ENCODE measurements at regions not wholly inside any gene's neighbourhood (a gene's known extent, or its start where the extent isn't known, plus 50 kb on each side); places are given as distances from the start of the nearest gene placed in this dataset.

DNA sequence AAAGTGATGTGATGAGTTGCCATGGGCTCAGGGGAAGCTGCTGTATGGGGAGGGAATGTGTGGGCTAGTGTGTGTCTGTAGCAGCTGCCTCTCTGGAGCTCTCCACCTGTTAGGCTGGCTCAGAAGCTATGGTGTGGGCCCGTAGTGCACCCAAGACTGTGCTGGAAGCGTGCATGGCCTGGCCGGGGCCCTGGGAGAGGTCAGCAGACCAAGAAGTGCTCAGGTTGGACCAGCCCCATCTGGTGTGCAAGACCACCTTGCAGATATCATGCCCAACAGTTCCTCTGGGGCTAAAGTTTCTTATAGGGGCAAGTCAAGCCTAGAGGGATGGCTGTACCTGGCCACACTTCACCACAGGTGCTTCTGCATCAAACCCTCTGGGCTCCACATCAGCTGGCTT is 274.4 kb upstream of the CCDC179 start:
- TF ChIP-seq, protein P1, sequence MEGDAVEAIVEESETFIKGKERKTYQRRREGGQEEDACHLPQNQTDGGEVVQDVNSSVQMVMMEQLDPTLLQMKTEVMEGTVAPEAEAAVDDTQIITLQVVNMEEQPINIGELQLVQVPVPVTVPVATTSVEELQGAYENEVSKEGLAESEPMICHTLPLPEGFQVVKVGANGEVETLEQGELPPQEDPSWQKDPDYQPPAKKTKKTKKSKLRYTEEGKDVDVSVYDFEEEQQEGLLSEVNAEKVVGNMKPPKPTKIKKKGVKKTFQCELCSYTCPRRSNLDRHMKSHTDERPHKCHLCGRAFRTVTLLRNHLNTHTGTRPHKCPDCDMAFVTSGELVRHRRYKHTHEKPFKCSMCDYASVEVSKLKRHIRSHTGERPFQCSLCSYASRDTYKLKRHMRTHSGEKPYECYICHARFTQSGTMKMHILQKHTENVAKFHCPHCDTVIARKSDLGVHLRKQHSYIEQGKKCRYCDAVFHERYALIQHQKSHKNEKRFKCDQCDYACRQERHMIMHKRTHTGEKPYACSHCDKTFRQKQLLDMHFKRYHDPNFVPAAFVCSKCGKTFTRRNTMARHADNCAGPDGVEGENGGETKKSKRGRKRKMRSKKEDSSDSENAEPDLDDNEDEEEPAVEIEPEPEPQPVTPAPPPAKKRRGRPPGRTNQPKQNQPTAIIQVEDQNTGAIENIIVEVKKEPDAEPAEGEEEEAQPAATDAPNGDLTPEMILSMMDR (IDR thresholded peaks at IDR 0.05), result no peak
- no peak for TF ChIP-seq POLR2A (IDR thresholded peaks at IDR 0.05)
